ENCODE measurements at regions not wholly inside any gene's neighbourhood (a gene's known extent, or its start where the extent isn't known, plus 50 kb on each side); places are given as distances from the start of the nearest gene placed in this dataset.
"Not testable (repeated sequence)": the region's sequence is repeated elsewhere in the genome, so short reads cannot be mapped to it uniquely, and the experiment has no call there.

DNA sequence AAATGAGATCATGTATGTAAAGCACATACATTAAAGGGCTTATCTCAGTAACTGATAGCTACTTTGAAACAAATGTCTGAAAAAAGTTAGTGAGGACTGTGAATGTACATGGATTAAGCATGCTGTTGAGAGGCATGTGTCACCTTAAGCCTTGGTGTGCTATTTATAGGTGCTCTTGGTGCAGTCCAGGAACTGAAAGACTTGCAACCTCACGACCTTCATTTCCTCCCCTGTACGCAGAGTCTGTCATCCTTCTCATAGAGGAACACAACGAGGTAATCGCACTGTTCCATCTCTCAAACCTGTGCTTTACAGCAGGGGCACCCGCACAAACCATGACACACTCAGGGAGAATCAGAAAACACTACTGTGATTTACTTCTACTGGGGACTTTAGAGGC is 65.6 kb downstream of the UFM1 start:
- no peak overlapping the region for H3K4me3 ChIP-seq
- no peak overlapping the region for H3K27ac ChIP-seq

DNA sequence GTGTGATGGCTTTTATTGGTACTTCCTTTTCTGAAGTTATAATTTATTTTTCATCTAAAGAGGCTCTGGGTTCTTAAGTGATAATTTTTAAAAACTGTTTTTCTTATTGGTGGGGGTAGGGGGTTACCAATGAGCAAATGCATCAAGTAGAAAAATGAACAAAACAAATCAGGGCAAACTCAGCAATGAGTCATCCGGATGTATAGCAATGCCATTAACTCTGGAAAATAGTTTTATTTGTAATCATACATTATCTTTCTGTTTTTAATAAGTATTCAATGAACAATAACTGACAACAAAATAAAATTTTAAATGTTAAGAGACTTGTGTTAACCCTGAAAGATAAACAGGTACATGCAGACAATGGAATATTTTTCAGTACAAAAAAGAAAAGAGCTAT is 67.6 kb downstream of the UFM1 start:
- Histone ChIP-seq H3K4me3 (no peak overlapping the region), H3K27ac (no peak overlapping the region)

DNA sequence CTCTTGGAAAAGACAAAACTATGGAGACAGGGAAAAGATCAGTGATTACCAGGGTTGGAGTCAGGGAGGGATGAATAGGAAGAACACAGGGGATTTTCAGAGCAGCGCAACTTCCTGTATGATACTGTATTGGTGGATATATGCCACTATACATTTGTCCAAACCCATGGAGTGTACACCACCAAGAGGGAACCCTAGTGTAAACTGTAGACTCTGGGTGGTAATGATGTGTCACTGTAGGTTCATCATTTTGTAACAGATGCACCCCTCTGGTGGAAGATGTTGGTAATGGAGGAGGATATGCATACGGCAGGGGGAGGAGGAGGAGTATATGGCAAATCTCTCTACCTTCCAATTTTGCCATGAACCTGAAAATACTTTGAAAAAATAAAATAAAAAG is 68.1 kb downstream of the UFM1 start:
- Histone ChIP-seq H3K27ac (no peak overlapping the region), H3K4me3 (no peak overlapping the region)

DNA sequence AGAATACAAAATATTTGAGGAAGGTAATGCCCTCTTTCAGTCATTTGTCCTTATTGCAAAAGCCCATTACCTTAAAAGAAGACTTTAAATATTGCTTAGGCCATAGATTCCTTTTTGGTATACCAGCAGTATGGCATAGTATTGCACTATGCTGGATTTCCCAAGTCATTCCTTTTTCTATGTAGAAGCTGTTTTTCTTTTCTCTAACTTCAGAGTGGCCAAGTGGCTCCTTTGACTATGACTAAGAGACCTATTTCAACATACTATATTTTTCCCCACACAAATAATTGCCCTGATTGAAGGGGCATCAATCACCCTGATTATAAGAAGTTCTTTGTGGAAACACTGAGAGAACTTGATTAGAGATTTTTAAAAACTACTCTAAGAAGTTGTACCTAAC is 68.6 kb downstream of the UFM1 start:
- Histone ChIP-seq H3K4me3 (no peak overlapping the region), H3K27ac (no peak overlapping the region)

DNA sequence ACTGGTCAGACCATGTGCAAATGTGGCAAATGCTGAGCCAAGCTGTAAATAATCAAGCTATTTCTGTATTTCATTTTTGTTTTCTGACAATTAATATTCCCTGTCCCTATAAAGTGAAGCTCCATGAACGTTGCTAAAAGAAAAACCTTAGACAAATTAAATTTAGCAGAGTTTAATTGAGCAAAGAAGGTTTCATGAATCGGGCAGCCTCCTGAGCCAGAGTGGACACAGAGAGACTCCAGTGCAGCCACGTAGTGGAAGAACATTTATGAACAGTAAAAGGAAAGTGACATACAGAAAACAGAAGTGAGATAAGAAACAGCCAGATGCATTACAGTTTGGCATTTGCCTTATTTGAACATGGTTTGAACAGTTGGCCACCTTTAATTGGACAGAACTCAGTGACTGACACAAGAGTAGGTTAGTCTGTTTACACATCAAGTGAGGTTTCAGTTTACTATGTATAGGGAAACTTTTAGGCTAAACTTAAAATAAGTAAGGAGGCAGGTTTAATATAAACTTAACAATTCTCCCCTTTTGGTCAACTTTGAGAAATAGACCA is 69.7 kb downstream of the UFM1 start:
- H3K4me3 ChIP-seq = no peak overlapping the region

DNA sequence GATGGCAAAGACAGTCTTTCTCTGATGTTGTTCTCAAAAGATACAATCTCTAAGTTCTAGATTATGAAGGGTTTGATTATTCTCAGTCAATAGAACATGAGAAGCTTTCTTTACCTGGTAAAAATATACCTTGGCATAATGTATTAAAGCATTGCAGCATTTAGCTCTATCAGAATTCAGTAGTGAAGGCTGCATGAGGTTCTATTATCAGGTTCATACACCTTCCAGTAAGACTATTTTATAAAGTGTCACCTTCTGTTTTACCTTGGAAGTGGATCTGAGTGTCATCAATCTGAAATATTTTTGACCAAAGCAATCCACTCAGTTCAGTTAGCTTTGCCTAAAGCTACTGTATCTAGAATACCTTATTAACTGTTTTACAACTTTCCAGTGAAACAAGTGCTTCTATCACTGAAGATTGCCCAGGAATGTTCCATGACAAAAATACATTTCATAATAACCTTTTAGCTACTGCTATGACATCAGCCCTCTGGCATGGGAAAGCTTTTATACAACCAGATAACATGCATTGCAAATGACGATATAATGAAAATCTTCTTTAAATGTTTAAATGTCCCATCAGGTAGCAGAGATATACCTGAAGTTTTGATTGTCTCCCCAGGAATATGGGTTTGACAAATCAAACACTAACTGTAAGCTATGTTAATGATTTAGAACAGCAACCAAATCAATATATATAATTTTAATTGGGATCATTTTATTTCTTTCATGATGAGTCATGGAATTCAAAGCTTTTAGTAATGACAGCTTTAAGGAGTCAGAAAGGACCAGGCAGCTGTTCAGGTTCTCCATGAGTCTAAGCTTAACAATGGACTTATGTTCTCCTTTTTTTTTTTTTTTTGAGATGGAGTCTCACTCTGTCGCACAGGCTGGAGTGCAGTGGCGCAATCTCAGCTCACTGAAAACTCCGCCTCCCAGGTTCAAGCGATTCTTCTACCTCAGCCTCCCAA is 72.2 kb downstream of the UFM1 start:
- no peak overlapping the region for H3K27ac ChIP-seq

More for the DNA sequence above, 69.7 kb downstream of the UFM1 start:
- no peak overlapping the region for H3K27ac ChIP-seq

DNA sequence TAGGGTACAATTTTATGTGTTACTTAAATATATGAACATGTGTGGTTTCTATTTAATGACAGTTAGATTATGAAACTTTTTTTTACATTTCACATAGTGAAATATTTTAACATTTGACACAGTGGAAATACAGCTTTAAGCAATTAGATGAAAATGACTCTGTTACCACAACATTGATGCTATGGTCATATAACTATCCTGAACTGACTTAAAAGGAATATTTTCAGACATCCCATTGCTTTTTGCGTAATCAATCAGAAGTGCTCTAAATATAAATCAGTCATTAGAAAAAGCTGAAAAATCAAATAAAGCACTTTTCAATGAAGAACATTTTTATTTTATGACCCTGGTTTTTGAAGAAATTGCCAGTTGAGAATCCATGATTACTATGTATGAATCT is 80.3 kb downstream of the UFM1 start:
- peak overlapping the region in 1 of 21 experiments; percentile 23 for H3K27ac ChIP-seq
- H3K4me3 ChIP-seq = no peak overlapping the region

More for the DNA sequence above, 72.2 kb downstream of the UFM1 start:
- H3K4me3 ChIP-seq = no peak overlapping the region

DNA sequence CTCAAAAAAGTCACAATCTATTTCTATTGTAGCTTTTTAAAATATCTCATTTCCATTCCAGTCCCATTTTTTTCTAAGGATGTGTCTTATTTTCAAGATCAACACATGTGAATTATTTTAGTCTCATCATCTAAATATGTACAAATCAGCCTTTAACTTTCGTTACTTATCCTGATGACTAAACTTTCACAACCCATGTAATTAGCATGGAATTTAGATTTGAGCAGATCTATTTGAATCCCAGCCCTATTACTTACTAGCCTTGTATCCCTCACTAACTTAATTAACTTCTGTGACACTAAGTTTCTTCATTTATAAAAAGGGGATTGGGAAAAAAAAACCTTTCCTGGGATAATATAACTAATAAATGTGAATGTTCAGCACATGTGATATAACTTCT is 81.1 kb downstream of the UFM1 start:
- Histone ChIP-seq H3K4me3 (no peak overlapping the region), H3K27ac (peak overlapping the region in 1 of 21 experiments; percentile 23)

DNA sequence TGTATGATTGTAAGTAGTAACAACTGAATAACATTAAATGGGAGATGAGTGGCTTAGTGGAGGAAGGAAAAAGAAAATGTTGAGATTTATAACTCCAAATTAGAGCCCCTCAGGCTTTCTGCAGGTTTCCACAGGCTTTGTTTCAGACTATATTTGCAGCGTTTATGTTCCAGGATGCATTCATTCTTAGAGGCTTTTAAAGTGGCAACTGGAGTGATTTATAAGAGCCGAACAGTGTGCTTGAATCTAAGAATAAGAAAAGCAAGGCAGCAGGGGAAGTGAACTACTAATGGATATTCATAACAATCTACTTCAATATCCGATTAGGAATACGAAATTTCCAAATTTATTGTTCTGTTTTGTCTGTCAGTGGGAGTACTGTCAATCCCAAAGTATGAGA is 91.0 kb downstream of the UFM1 start:
- Histone ChIP-seq H3K27ac (no peak overlapping the region), H3K4me3 (no peak overlapping the region)

DNA sequence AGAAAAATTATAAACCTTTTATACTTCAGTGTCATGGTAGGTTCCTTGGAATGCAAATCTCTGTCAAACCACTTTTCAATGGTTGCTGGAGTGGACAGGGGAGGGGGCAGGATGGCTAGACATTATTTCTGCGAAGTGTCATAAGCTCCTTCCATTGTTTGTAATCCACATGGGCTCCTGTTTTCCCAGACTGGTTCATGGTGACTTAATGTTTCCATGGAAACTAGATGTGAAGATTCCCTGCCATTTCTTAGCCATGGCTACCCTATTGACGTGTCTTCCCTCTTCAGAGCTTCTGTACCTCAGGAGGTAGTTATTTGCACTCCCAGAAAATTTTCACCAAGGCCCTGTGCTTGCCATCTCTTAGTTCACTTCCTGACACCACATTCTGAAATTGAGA is 95.3 kb downstream of the UFM1 start:
- Histone ChIP-seq H3K27ac (no peak overlapping the region), H3K4me3 (no peak overlapping the region)

DNA sequence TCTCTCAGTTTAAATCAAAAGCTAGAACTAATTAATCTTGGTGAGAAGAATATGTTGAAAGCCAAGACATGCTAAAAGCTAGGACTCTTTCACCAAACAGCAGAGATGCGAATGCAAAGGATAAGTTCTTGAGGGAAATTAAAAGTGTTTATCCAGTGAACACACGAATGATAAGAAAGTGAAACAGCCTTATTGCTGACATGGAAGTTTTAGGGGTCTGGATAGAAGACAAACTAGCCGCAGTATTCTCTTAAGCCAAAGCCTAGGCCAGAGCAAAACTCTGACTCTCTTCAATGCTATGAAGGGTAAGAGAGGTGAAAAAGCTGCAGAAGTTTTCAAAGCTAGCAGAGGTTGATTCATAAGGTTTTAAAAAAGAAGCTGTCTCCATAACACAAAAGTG is 103.0 kb downstream of the UFM1 start:
- Histone ChIP-seq H3K27ac (no peak overlapping the region), H3K4me3 (no peak overlapping the region)

DNA sequence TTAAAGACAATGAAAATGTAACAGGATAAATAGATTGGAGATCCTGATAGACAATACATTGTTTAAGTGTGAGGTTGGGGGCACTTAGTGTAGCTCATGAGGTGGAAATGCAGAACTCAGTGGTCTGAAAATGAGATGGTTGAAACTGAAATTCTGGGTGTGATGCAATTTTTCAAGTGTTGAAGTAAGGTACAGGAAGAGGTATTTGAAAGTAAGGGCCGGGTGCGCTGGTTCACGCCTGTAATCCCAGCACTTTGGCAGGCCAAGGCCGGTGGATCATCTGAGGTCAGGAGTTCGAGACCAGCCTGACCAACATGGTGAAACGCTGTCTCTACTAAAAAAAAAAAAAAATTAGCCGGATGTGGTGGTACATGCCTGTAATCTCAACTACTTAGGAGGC is 113.0 kb downstream of the UFM1 start:
- H3K27ac ChIP-seq = no peak overlapping the region
- no peak overlapping the region for H3K4me3 ChIP-seq

DNA sequence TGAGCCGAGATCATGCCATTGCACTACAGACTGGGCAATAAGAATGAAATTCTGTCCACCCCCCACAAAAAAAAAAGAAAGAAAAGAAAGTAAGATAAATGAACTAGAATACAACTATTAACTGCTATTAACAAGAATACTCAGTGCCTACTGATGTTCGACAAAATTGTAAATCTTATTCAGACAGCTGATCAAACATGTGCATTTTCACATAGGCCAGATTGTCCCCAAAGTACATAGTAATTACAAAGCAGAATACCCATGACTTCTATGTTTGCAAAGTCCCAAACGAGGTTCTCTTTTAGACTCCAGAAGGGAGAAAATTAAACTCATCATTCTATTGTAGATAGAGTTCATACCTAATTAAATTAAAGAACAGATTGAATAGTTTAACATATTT is 113.4 kb downstream of the UFM1 start:
- Histone ChIP-seq H3K27ac (no peak overlapping the region), H3K4me3 (no peak overlapping the region)

DNA sequence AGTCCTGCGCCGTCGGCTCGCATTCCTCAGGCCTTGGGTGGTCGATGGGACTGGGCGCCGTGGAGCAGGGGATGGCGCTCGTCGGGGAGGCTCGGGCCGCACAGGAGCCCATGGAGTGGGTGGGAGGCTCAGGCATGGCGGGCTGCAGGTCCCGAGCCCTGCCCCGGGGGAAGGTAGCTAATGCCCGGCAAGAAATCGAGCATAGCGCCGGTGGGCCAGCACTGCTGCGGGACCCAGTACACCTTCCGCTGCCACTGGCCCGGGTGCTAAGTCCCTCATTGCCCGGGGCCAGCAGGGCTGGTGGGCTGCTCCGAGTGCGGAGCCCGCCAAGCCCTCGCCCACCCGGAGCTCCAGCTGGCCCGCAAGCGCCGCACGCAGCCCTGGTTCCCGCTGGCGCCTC is 122.8 kb downstream of the UFM1 start:
- H3K27ac ChIP-seq, H3K4me3 ChIP-seq: not testable (repeated sequence)

DNA sequence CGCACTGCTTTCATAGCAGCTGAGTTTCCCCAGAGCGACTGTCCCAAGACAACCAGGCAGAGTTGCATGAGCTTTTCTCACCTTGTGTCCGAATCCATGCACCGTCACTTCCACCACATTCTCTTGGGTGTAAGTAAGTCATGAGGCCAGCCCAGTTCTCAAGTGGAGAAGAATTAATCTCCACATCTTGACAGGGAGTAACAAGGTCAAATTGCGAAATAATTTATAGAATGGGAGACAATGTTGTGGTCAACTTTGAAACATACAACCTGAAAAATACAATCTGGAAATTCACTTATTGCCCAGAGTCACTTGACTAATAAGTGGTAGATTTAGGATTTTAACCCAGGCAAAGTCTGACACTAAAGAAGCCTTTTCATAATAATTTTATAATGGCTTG is 123.7 kb downstream of the UFM1 start:
- Histone ChIP-seq H3K4me3 (no peak overlapping the region), H3K27ac (no peak overlapping the region)

DNA sequence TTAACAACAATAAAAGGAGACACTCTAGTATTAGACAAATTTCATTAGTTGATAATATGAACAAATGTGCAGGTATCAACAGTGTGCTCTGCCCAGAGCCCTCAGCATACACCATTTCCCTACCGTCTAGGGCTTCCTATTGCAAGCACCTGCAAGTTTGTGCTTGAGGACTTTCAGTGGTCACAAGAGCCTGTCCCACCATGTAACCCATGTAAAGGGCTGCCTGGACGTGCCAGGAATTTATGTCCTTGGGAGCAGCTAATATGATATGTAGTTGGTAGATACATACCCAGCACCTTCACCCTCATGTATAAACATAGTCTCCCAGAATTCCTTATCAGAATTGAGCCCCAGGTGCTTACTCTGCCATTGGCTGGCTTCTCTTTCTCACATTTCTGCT is 128.0 kb downstream of the UFM1 start:
- Histone ChIP-seq H3K4me3 (no peak overlapping the region), H3K27ac (no peak overlapping the region)

DNA sequence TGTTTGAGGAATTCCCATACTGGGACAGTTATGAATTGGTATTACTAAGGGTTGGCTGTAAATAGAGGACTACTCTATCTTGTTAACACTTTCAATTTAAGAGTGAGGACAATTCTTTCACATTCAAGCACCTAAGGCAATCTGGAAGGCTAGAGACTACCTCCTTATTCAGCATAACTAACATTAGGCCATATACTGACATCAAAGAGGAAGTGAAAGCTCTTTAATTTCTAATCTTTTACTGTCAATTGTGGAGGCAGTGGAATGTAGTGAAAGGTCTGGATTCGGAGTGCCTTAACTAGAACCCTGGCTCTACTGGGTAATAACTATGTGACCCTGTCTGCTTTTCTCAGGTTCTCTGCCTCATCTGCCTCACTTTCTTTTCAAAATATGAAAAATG is 134.0 kb downstream of the UFM1 start:
- Histone ChIP-seq H3K27ac (no peak overlapping the region), H3K4me3 (no peak overlapping the region)

DNA sequence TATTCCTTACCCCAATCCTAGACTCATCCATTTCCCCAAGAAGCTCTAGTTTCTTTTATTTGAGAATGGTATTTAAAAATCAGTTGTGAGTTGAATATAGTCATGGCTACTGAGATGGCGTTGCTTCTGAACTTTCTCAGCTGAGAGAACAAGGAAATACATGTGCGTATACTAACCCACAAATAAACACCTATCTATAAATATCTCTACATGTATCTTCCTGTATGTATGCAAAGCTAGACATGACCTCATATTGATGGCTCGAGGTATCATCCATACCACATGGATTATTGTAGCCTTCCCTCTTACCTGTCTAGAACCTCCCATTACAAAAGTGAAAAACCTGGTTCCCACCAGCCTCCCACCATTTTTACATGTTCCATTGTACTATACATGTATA is 141.0 kb downstream of the UFM1 start:
- H3K4me3 ChIP-seq = no peak overlapping the region

DNA sequence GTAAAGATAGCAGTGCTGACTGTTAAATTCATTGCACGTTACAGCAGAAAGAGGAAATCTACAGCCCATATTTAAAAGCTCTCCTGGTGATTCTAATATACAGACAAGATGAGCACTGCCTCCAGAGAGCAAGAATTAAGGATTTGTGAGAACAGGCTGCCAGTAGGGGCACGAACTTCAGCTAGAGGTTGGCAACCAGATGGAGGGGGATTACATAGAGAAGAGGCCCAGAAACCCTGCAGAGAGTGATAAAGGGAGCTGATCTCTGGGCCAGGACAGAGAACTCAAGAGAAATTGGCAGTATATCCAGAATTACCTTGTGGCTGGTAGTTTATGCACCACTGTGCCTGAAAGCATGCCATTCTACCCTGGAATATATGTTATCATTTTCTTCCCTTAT is 144.8 kb downstream of the UFM1 start:
- H3K27ac ChIP-seq = no peak overlapping the region
- H3K4me3 ChIP-seq = no peak overlapping the region

More for the DNA sequence above, 141.0 kb downstream of the UFM1 start:
- H3K27ac ChIP-seq = no peak overlapping the region

DNA sequence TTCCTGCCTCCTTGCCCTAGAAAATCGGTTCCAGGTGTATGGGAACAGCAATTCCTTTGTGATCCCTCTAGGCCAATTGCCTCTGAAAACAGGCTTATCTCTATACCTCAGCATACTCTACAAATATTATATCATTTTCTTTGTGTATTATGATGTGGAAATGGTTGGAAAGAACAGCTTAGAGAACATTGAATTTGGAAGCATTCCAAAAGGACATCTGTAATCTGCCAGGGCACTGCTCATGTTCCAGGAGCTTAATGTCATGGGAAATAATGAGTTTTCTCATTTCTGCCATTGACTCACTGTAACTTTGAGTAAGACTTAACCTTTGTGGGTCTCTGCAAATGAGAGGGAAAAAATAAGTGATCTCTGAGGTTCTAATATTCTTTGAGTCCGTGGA is 147.3 kb downstream of the UFM1 start:
- H3K27ac ChIP-seq = no peak overlapping the region
- no peak overlapping the region for H3K4me3 ChIP-seq

DNA sequence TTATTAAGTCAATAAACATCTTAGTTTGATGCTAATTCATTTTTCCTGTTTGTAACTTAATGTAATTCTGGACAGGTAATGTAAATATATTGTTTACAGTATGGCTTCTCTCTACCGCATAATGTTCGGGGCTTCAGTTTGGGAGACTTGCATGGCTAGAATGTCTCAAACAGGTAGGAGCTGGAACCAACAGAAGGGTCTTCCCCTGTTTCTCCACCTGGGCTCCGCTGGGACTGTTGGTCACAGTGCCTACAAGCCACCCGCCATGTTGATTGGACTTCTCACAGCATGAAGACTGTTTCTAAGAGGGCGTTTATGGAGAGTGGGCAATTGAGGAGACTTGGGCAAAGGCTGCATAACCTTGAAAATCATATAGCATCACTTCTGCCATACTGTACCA is 148.6 kb downstream of the UFM1 start:
- no peak overlapping the region for H3K27ac ChIP-seq
- no peak overlapping the region for H3K4me3 ChIP-seq

DNA sequence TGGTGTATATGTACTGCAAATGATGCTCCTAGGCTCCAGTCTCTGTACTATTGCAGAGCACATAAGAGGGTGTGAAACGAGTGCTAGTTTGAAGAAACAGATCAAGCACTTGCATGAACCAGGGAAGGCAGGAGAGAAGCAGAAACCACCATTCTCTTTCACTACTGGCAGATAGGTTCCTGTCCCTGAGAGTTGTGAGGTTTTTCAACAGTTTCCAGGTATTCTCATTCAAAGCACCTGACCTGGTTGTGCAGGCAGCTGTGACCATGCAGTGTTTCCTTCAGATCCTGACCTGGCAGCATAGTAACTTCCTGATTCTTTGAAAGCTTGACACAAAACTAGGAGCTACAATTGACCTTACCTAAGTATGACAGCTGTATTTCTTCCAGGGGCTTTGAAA is 164.9 kb downstream of the UFM1 start:
- no peak overlapping the region for H3K27ac ChIP-seq
- H3K4me3 ChIP-seq = no peak overlapping the region
